Karpas-422 (cell line): ENCODE measurements at regions not wholly inside any gene's neighbourhood (a gene's known extent, or its start where the extent isn't known, plus 50 kb on each side); places are given as distances from the start of the nearest gene placed in this dataset.

Experiments used
- DNase-seq: peaks from one replicate; pipeline ENCODE4 v3.0.0-alpha.2; 2015
- H2AFZ ChIP-seq: fragments of 200-600 bp; sonication (generic); 2 replicates; pipeline ENCODE4 v1.6.1; 2014; ENCODE audit warnings: antibody characterized with exemption, low read length, mixed read lengths
- H3K27ac ChIP-seq: fragments of 200-600 bp; sonication (generic); 2 replicates; pipeline ENCODE4 v1.5.1; 2014; ENCODE audit warnings: mild to moderate bottlenecking, low read length, moderate library complexity
- H3K27me3 ChIP-seq: fragments of 200-600 bp; sonication (generic); 2 replicates; pipeline ENCODE4 v1.6.1; 2014; ENCODE audit warnings: low read length, mixed read lengths
- H3K36me3 ChIP-seq: fragments of 200-600 bp; sonication (generic); 2 replicates; pipeline ENCODE4 v1.6.1; 2014; ENCODE audit warnings: low read length, mixed read lengths; ENCODE audit not compliant: insufficient read depth
- H3K4me1 ChIP-seq: fragments of 200-600 bp; sonication (generic); 2 replicates; pipeline ENCODE4 v1.6.1; 2014; ENCODE audit warnings: mild to moderate bottlenecking, low read length, mixed read lengths
- H3K4me2 ChIP-seq: fragments of 200-600 bp; sonication (generic); 2 replicates; pipeline ENCODE4 v1.6.1; 2014; ENCODE audit warnings: low read length, low read depth, mild to moderate bottlenecking; ENCODE audit not compliant: poor library complexity, severe bottlenecking
- H3K4me3 ChIP-seq: fragments of 200-600 bp; sonication (generic); 2 replicates; pipeline ENCODE4 v1.5.1; 2014; ENCODE audit warnings: mild to moderate bottlenecking, antibody characterized with exemption, low read length, mixed read lengths
- H3K79me2 ChIP-seq: fragments of 200-600 bp; sonication (generic); 2 replicates; pipeline ENCODE4 v1.6.1; 2014; ENCODE audit warnings: mild to moderate bottlenecking, low read length, mixed read lengths
- H3K9ac ChIP-seq: fragments of 200-600 bp; sonication (generic); 2 replicates; pipeline ENCODE4 v1.6.0; 2014; ENCODE audit warnings: low read length
- H3K9me2 ChIP-seq: fragments of 200-600 bp; sonication (generic), shearing (Covaris generic); replicated peaks from 2 replicates; pipeline ENCODE4 v1.6.0; 2014; ENCODE audit warnings: mild to moderate bottlenecking, low read length, moderate library complexity; ENCODE audit not compliant: insufficient read depth
- H3K9me3 ChIP-seq: fragments of 300-700, 200-600 bp; sonication (generic); 2 replicates; pipeline ENCODE4 v1.6.1; 2014; ENCODE audit warnings: low read length, mixed read lengths
- H4K20me1 ChIP-seq: fragments of 200-600 bp; sonication (generic); 2 replicates; pipeline ENCODE4 v1.6.1; 2014; ENCODE audit warnings: mild to moderate bottlenecking, antibody characterized with exemption, low read length, low read depth; ENCODE audit not compliant: insufficient read depth

DNA sequence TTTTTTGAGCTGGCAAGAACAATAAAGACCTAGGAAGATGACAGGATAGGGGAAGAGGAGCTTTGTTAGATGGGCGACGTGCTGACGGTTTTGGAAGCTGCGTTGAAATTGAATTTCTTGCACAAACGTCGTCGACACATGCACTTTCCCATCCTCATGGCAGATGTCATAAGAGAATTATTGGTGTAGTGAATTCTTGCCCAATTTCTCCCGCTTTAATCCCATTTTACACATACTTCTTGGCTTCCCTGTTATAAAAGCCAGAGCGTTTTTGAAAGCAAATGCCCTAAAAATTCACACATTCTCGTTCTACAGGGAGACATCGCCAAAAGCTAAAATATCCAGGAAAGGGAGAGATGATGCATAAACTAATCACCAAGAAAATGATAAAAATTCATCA, 109.8 kb upstream of the DAP start:
- Histone ChIP-seq H3K9me3 (no peaks in the 10 kb centered on the region), H3K27me3 (no peaks in the 10 kb centered on the region), H3K36me3 (no peaks in the 10 kb centered on the region), H3K27ac (no peak overlapping the region), H4K20me1 (no peaks in the 10 kb centered on the region), H3K9ac (no peak overlapping the region), H3K4me1 (peaks cover 6% of the 10 kb centered on the region; the same call in 1 of the 2 replicates), H3K4me3 (no peak overlapping the region), H3K9me2 (no peaks in the 10 kb centered on the region), H3K79me2 (no peaks in the 10 kb centered on the region), H2AFZ (no peak overlapping the region), H3K4me2 (no peak overlapping the region)
- no peak for DNase-seq

DNA sequence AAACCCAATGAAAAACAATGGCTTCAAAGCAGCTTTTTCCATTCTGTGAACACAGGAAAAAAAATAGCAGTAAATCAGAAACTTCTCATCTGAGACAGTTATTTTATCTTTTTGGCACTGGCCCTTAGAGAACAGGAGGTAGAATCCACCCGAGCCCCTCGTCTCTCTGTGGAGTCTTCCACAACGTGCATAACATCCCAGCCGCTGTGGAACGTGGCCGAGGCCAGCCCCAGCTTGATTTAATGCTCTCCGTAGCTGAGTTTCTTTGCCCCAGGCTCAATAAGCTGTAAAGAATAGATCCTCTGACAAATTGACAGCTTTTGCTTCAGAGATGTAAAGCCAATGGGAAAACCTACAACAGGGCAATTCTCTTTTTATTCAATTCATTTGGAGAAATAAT, 107.9 kb upstream of the DAP start:
- no peaks in the 10 kb centered on the region for H3K36me3 ChIP-seq
- H3K27ac ChIP-seq: no peak overlapping the region

DNA sequence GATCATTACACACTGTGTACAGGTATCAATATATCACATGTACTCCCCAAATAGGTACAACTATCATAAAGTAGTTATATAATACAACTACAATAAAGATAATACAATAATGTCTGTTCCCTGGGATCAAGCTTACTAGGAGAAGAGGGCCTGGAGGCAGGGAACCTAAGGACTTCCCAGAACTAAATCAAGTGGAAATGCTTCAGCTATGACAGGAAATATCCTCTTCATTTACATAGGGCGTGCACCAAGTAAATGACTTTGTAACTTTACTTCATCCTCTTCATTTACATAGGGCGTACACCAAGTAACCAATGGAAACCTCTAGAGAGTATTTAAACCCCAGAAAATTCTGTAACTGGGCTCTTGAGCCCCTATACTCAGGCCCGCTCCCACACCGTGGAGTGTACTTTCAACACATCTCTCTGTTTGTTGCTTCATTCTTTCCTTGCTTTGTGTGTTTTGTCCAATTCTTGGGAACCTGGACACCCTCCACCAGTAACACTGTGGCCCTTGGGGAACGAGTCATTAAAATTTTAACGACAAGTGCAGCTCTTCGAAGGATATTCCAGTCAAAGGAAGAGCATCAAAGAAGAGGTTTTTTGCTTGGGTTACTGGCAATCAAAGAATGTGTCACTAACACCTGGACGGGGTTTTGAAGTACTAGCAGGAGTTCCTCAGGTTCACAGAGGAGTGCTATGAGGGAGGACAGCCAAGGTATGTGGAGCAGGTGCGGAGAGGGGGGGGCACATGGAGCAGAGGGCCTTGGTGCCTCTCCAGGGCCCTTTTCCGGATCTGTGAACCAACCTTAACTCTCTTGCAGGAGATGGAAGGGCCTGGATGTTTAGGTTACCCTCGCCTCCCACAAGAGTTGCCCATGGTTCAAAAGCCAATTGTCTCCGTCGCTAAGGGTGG, 106.6 kb upstream of the DAP start:
- Histone ChIP-seq H3K4me3 (no peak overlapping the region), H3K27me3 (no peaks in the 10 kb centered on the region), H3K4me1 (peaks cover 6% of the 10 kb centered on the region; the same call in 1 of the 2 replicates), H2AFZ (no peak overlapping the region), H4K20me1 (no peaks in the 10 kb centered on the region), H3K9me2 (no peaks in the 10 kb centered on the region), H3K4me2 (no peak overlapping the region), H3K36me3 (no peaks in the 10 kb centered on the region), H3K9me3 (no peaks in the 10 kb centered on the region), H3K79me2 (no peaks in the 10 kb centered on the region), H3K27ac (no peak overlapping the region), H3K9ac (no peak overlapping the region)
- no peak for DNase-seq

More for the DNA sequence above, 107.9 kb upstream of the DAP start:
- H3K27me3 ChIP-seq: no peaks in the 10 kb centered on the region
- no peaks in the 10 kb centered on the region for H3K9me2 ChIP-seq
- no peak overlapping the region for H2AFZ ChIP-seq
- no peaks in the 10 kb centered on the region for H3K79me2 ChIP-seq
- no peaks in the 10 kb centered on the region for H4K20me1 ChIP-seq
- H3K9ac ChIP-seq: no peak overlapping the region
- no peak for DNase-seq
- no peak overlapping the region for H3K4me2 ChIP-seq
- H3K4me3 ChIP-seq: no peak overlapping the region
- peaks cover 6% of the 10 kb centered on the region; the same call in 1 of the 2 replicates for H3K4me1 ChIP-seq
- no peaks in the 10 kb centered on the region for H3K9me3 ChIP-seq

DNA sequence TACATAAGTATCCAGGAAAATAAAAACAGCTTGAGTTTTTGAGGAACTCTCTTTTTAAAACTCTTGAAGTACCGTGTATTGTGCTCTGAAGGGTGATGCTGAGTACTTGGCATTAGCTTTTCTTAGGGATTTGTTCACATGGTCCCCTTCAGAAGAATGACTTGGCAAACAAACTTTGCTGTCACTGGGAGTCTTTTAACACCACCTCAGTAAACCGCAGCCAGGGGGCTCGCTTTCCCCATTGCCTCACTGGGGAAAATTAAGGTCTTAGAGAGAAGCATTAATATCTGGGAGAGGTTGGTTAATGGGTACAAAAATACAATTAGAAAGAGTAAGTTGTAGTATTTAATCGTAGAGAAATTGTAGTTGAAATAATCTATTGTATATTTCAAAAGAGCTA, 105.9 kb upstream of the DAP start:
- Histone ChIP-seq H3K27ac (no peak overlapping the region), H3K4me2 (no peak overlapping the region), H3K9me2 (no peaks in the 10 kb centered on the region), H4K20me1 (no peaks in the 10 kb centered on the region), H3K79me2 (no peaks in the 10 kb centered on the region), H3K4me1 (peaks cover 6% of the 10 kb centered on the region; the same call in 1 of the 2 replicates), H3K4me3 (no peak overlapping the region), H3K9ac (no peak overlapping the region), H3K36me3 (no peaks in the 10 kb centered on the region), H2AFZ (no peak overlapping the region), H3K27me3 (no peaks in the 10 kb centered on the region), H3K9me3 (no peaks in the 10 kb centered on the region)
- no peak for DNase-seq

DNA sequence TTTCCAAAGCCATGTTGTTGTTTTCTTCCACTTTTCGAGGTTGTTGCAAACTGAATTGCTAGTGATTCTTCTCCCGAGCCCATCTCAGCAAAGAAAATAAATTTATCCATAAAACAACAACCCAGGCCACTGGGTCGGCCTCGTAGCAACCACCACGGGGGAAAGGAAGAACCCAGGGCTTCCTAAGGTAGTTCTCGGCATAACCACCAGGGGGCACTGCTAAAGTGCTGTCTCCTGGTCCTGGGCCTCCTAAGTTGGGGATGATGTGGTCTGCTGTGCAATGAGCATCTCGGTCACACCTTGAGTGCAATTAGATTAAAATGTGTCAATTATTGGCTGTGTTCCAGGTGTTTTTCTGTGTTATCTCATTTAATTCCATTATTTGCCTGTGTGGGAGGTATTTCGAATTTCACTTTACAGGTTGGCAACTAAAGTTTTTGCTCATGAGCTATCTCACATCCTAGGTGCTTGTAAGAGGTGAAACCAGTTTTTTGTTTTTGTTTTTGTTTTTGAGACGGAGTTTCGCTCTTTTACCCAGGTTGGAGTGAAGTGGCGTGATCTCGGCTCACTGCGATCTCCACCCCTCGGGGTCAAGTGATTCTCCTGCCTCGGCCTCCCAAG, 102.8 kb upstream of the DAP start:
- DNase-seq: peak; percentile 90
- H2AFZ ChIP-seq: no peak overlapping the region
- no peak overlapping the region for H3K4me2 ChIP-seq
- peaks cover 6% of the 10 kb centered on the region; the same call in 1 of the 2 replicates for H3K4me1 ChIP-seq
- no peaks in the 10 kb centered on the region for H3K9me3 ChIP-seq
- no peak overlapping the region for H3K4me3 ChIP-seq
- no peak overlapping the region for H3K9ac ChIP-seq
- no peaks in the 10 kb centered on the region for H3K27me3 ChIP-seq
- no peaks in the 10 kb centered on the region for H3K36me3 ChIP-seq
- H3K79me2 ChIP-seq: no peaks in the 10 kb centered on the region
- H3K27ac ChIP-seq: no peak overlapping the region
- no peaks in the 10 kb centered on the region for H3K9me2 ChIP-seq
- H4K20me1 ChIP-seq: no peaks in the 10 kb centered on the region

DNA sequence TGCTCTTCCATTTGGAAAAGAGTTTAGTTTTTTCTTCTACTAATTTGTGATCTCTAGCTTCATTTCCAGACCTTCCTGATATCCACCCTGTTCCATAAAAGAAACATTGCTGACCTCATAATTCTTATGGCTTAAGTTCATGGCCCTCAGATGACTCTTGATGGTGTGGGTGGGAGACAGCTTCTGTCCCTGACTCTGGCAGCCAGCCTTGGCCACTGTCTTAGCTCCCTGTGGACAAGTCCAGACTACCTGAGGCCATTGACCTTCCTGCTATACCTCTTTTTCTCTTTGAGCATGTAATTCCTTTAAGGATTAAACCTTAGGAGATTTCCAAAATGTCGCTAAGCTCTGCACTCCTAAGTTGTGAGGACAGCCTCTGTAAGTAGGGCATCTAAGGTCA, 101.1 kb upstream of the DAP start:
- no peak overlapping the region for H2AFZ ChIP-seq
- no peak overlapping the region for H3K27ac ChIP-seq

DNA sequence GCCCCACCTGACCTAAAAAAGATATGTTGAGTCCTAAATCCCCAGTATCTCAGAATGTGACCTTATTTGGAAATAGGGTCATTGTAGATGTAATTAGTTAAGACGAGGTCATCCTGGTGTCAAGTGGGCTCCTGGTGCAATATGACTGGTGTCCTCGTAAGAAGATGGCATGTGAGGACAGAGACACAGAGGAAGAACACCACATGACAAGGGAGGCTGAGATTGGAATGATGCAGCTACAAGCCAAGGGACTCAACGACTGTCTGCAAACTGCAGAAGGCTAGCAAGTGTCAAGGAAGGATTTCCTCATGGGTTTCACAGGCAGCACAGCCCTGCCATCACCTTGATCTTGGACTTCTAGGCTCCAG, 100.4 kb upstream of the DAP start:
- Histone ChIP-seq H3K9me3 (no peaks in the 10 kb centered on the region), H3K9me2 (no peaks in the 10 kb centered on the region), H3K36me3 (no peaks in the 10 kb centered on the region), H3K4me2 (no peak overlapping the region), H3K27ac (no peak overlapping the region), H4K20me1 (no peaks in the 10 kb centered on the region), H3K4me3 (no peak overlapping the region), H3K27me3 (no peaks in the 10 kb centered on the region), H3K79me2 (no peaks in the 10 kb centered on the region), H3K4me1 (no peaks in the 10 kb centered on the region), H3K9ac (no peak overlapping the region), H2AFZ (no peak overlapping the region)
- no peak for DNase-seq

More for the DNA sequence above, 101.1 kb upstream of the DAP start:
- H3K27me3 ChIP-seq: no peaks in the 10 kb centered on the region
- no peaks in the 10 kb centered on the region for H3K9me2 ChIP-seq
- H3K79me2 ChIP-seq: no peaks in the 10 kb centered on the region
- H3K36me3 ChIP-seq: no peaks in the 10 kb centered on the region
- no peak overlapping the region for H3K9ac ChIP-seq
- no peaks in the 10 kb centered on the region for H3K4me1 ChIP-seq
- H3K4me2 ChIP-seq: no peak overlapping the region
- no peak for DNase-seq
- no peaks in the 10 kb centered on the region for H3K9me3 ChIP-seq
- H4K20me1 ChIP-seq: no peaks in the 10 kb centered on the region
- no peak overlapping the region for H3K4me3 ChIP-seq

DNA sequence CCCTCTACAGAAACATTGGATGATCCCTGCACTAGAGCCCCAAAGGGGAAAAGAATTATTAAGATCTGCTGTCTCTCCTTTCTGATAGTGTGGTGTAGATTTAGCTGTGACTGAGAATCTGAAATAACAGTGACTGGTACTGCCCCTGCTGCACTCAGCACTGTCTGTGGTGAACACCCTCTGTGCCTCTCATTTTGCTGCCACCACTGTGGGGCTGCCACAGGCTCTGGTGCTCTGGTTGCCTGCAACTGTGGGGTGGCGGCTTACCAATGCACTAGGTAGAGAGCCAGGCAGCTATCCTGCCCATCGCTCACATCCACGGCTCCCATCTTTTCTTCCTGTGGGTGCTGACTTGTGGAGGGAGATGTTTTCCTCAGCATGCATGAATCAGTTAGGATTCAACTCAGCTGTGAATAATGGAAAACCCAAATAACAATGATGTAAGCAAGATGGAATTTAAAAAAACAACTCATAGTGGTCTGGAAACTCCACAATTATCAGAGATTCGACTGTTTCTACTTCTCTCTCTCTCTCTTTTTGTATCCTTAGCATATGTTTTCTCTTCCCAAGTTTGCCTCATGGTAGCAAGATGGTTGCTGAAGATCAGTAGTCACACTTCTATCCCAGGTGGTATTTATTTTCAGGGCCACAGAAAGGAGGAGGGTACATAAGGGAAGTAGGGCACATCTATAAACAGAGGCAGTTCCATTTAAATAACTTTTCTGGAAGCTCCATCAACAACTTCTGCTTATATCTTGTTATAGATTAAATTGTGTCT, 99.8 kb upstream of the DAP start:
- Histone ChIP-seq H3K9me3 (no peaks in the 10 kb centered on the region), H3K4me2 (no peak overlapping the region), H3K79me2 (no peaks in the 10 kb centered on the region), H3K4me3 (no peak overlapping the region), H3K27ac (no peak overlapping the region), H3K9ac (no peak overlapping the region), H4K20me1 (no peaks in the 10 kb centered on the region), H2AFZ (no peak overlapping the region), H3K27me3 (no peaks in the 10 kb centered on the region), H3K4me1 (no peaks in the 10 kb centered on the region), H3K36me3 (no peaks in the 10 kb centered on the region), H3K9me2 (no peaks in the 10 kb centered on the region)
- no peak for DNase-seq
